C4-2B (cell line): ENCODE measurements at regions not wholly inside any gene's neighbourhood (a gene's known extent, or its start where the extent isn't known, plus 50 kb on each side); places are given as distances from the start of the nearest gene placed in this dataset.
A peak's percentile ranks its signal among the peaks of the same experiment; 100 is the strongest.

Experiments used
- H3K27ac ChIP-seq: fragments of 450-650 bp; 2 replicates; pipeline ENCODE4 v1.5.1; 2017
- CTCF ChIP-seq: fragments of 450-650 bp; conservative IDR thresholded peaks from 2 replicates; pipeline ENCODE4 v1.5.1; 2017; ENCODE audit warnings: mild to moderate bottlenecking
- ZFX ChIP-seq: fragments of 450-650 bp; IDR thresholded peaks from 2 replicates; pipeline ENCODE4 v1.6.1; 2017

- TF ChIP-seq CTCF = no peak
- no peak for TF ChIP-seq ZFX
Measured at GRCh38 chr12:93081810-93082165, 152.7 kb upstream of the EEA1 start.

DNA sequence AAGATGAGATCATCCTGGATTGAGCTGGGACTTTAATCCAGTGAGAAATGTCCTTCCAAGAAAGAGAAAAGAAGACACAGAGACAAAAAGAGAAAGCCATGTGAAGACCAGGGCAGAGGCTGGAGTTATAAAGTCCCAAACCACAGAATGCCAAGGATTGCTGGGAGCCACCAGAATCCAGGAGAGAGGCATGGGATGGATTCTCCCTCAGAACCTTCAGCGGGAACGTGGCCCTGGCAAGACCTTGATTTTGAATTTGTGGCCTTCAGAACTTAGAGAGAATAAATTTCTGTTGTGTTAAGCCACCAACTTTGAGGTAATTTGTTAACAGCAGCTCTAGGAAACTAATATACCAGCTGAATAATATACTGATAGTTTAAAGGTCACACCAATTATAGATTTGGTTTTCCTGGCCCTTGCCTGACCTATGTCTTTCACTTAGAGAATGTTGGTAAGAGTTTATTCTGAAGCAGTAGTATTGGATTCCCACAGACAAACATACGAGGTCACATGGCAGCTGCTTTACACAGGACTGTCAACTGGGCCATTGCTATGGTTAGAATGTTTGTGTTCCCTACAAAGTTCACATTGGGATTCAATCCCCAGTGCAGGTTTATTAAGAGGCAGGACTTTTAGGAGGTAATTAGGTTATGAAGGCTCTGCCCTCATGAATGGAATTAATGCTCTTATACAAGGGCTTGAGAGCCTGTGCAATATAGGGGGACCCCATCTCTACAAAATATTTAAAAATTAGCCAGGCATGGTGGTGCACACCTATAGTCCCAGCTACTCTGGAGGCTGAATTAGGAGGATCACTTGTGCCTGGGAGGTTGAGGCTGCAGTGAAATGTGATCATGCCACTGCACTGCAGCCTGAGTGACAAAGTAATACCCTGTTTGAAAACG, 156.5 kb upstream of the EEA1 start:
- TF ChIP-seq ZFX (no peak), CTCF (no peak)
- H3K27ac ChIP-seq = no peak overlapping the region; the same call in 1 of the 2 replicates

More at GRCh38 chr12:93081810-93082165, 152.7 kb upstream of the EEA1 start:
- H3K27ac ChIP-seq = peak overlapping the region; percentile 69

DNA sequence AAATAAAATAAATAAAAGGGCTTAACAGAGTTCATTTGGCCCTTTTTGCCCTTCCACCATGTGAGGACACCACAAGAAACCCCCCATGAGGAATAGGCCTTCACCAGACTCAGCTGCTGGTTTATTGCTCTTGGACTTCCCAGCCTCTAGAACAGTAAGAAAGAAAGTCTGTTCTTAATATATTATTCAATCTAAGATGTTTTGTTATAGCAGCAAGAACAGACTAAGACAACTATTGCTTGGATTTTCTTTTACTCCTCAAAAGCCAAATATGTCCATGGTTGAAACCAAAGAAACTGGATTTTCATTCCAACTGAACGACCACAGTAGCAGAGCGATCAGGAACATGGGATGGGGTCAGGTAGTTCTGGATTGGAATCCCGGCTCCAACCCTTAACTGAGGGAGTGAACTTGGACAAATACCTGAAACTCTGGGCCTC, 157.2 kb upstream of the EEA1 start:
- H3K27ac ChIP-seq = peak overlapping the region; percentile 76; the same call in 1 of the 2 replicates
- TF ChIP-seq CTCF = no peak
- no peak for TF ChIP-seq ZFX

- TF ChIP-seq CTCF (no peak), ZFX (no peak)
- peak overlapping the region; percentile 83 for H3K27ac ChIP-seq
Measured at GRCh38 chr12:93087840-93088610, 158.9 kb upstream of the EEA1 start.

DNA sequence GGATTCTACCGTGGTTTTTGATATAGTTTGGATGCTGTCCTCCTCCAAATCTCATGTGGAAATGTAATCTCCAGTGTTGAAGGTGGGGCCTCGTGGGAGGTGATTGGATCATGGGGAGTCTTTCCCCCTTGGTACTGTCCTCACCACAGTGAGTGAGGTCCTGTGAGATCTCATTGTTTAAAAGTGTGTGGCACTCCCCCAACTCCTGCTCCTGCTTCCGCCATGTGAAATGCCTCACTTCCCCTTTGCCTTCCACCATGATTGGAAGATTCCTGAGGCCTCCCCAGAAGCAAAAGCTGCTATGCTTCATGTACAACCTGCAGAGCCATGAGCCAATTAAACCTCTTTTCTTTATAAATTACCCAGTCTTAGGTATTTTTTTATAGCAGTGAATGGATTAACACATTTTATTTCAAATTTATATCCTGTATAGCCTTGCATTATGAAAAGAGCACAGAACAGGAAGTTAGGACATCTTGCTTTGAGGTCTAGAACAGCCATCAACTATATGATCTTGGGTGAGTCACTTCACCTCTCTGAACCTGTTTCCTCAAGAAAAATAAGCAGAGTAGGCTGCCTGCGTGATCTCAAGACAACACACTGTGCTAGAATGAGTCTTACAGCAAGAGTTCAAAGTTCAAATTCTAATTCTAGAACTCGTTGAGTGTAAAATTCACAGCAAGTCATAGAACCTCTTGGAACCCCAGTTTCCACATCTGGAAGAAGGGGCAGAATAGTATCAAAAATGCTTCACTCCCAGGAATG, 160.9 kb upstream of the EEA1 start:
- no peak for TF ChIP-seq ZFX
- no peak for TF ChIP-seq CTCF
- H3K27ac ChIP-seq = peak overlapping the region; percentile 37; the same call in 1 of the 2 replicates

- H3K27ac ChIP-seq = no peak overlapping the region
- TF ChIP-seq CTCF = no peak
- no peak for TF ChIP-seq ZFX
Measured at GRCh38 chr12:93090731-93091172, 161.7 kb upstream of the EEA1 start.
